MV-4-11 (cell line): ENCODE measurements at regions not wholly inside any gene's neighbourhood (a gene's known extent, or its start where the extent isn't known, plus 50 kb on each side); places are given as distances from the start of the nearest gene placed in this dataset.
"Not testable (repeated sequence)": the region's sequence is repeated elsewhere in the genome, so short reads cannot be mapped to it uniquely, and the experiment has no call there.

Experiments used
- DNase-seq: peaks from one replicate; lab custom pipeline; 2025; lab: John Stamatoyannopoulos, UW

- no peak for DNase-seq
Measured at GRCh38 chr9:24652181-24652580, 106.5 kb upstream of the IZUMO3 start.

GRCh38 chr9:24628809-24629208 is 83.1 kb upstream of the IZUMO3 start:
- DNase-seq, result not testable (repeated sequence)

- DNase-seq, result no peak
Measured at GRCh38 chr9:24625097-24625496, 79.4 kb upstream of the IZUMO3 start.

GRCh38 chr9:24624481-24624880 is 78.8 kb upstream of the IZUMO3 start:
- no peak for DNase-seq

- DNase-seq, result no peak
Measured at GRCh38 chr9:24620741-24621140, 75.0 kb upstream of the IZUMO3 start.

GRCh38 chr9:24616863-24617262 is 71.2 kb upstream of the IZUMO3 start:
- no peak for DNase-seq

- DNase-seq, result no peak
Measured at GRCh38 chr9:24614070-24614469, 68.4 kb upstream of the IZUMO3 start.

GRCh38 chr9:24608599-24608998 is 62.9 kb upstream of the IZUMO3 start:
- no peak for DNase-seq

- DNase-seq, result no peak
Measured at GRCh38 chr9:24602693-24603352, 57.1 kb upstream of the IZUMO3 start.
